Loucy (cell line): ENCODE measurements at regions not wholly inside any gene's neighbourhood (a gene's known extent, or its start where the extent isn't known, plus 50 kb on each side); places are given as distances from the start of the nearest gene placed in this dataset.

Experiments
- EZH2phosphoT487 ChIP-seq: fragments of 200-600 bp; IDR thresholded peaks from 2 replicates; pipeline ENCODE4 v1.6.1; 2018; ENCODE audit warnings: antibody characterized with exemption, mild to moderate bottlenecking, moderate library complexity, borderline replicate concordance
- TF ChIP-seq, protein P1 (sequence below): fragments of 200-600 bp; sonication (generic); conservative IDR thresholded peaks from 2 replicates; pipeline ENCODE4 v1.5.1; 2014; ENCODE audit warnings: mild to moderate bottlenecking, antibody characterized with exemption, low read length

DNA sequence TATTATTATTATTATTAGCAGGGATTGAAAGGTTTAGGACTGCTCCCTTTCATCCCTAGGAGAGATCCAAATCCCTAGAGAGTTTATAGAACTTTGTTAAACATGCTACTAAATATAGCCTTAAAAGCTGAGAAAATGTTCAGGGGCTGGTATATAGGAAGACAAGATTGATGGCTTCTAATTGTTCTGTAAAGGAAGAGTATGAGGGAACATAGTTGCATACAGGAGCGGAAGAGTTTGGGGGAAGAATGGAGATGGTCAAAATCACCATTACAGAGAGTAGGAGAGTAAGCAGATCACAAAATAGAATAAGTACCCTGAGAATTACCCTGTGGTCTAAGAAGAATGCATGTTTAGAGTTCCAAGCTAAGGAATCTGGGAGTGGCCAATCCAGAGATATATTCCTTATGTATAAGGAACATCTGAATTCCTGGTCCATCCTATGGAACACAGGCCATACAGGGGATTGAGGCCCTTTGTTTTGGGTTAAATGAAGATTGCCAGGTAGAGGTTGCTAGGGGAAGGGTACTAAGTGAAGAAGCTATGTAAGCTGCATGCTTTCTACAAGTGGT, 158.0 kb upstream of the APC start:
- TF ChIP-seq, protein P1, sequence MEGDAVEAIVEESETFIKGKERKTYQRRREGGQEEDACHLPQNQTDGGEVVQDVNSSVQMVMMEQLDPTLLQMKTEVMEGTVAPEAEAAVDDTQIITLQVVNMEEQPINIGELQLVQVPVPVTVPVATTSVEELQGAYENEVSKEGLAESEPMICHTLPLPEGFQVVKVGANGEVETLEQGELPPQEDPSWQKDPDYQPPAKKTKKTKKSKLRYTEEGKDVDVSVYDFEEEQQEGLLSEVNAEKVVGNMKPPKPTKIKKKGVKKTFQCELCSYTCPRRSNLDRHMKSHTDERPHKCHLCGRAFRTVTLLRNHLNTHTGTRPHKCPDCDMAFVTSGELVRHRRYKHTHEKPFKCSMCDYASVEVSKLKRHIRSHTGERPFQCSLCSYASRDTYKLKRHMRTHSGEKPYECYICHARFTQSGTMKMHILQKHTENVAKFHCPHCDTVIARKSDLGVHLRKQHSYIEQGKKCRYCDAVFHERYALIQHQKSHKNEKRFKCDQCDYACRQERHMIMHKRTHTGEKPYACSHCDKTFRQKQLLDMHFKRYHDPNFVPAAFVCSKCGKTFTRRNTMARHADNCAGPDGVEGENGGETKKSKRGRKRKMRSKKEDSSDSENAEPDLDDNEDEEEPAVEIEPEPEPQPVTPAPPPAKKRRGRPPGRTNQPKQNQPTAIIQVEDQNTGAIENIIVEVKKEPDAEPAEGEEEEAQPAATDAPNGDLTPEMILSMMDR = no peak
- no peak for TF ChIP-seq EZH2phosphoT487
